ENCODE measurements at regions not wholly inside any gene's neighbourhood (a gene's known extent, or its start where the extent isn't known, plus 50 kb on each side); places are given as distances from the start of the nearest gene placed in this dataset.

- POLR2A ChIA-PET: no interaction called here
- DNase-seq (ENCODE audit: low read depth): no peak
- Histone ChIP-seq H3K4me3 (ENCODE audit: low read depth, low read length) (no peak overlapping the region), H3K36me3 (ENCODE audit: control insufficient read depth, insufficient read depth, low read length) (no peaks in the 10 kb centered on the region), H3K27me3 (ENCODE audit: control insufficient read depth, insufficient read depth, low read length) (peaks cover 4% of the 10 kb centered on the region; the same call in 1 of the 2 replicates)
- TF ChIP-seq CTCF (IDR thresholded peaks at IDR 0.05; ENCODE audit: insufficient read depth, low read depth, low read length): no peak
- CTCF ChIA-PET: no interaction called here
Observed at GRCh38 chr4:3835527-3836405, 69.6 kb downstream of the ADRA2C start.

- no peaks in the 10 kb centered on the region for H3K36me3 ChIP-seq (ENCODE audit: control insufficient read depth, insufficient read depth, low read length)
- CTCF ChIA-PET: no interaction called here
- POLR2A ChIA-PET: no interaction called here
- H3K27me3 ChIP-seq (ENCODE audit: control insufficient read depth, insufficient read depth, low read length): peaks cover 4% of the 10 kb centered on the region; the same call in 1 of the 2 replicates
- TF ChIP-seq CTCF (IDR thresholded peaks at IDR 0.05; ENCODE audit: insufficient read depth, low read depth, low read length): no peak
- no peak overlapping the region for H3K4me3 ChIP-seq (ENCODE audit: low read depth, low read length)
- DNase-seq (ENCODE audit: low read depth): no peak
Observed at GRCh38 chr4:3836406-3836755, 70.2 kb downstream of the ADRA2C start.

GRCh38 chr4:3836756-3837601 lies 70.8 kb downstream of the ADRA2C start:
- CTCF ChIA-PET: no interaction called here
- DNase-seq (ENCODE audit: low read depth): no peak
- TF ChIP-seq CTCF (IDR thresholded peaks at IDR 0.05; ENCODE audit: insufficient read depth, low read depth, low read length): no peak
- H3K4me3 ChIP-seq (ENCODE audit: low read depth, low read length): no peak overlapping the region
- H3K27me3 ChIP-seq (ENCODE audit: control insufficient read depth, insufficient read depth, low read length): peaks cover 6% of the 10 kb centered on the region; the same call in 1 of the 2 replicates
- H3K36me3 ChIP-seq (ENCODE audit: control insufficient read depth, insufficient read depth, low read length): no peaks in the 10 kb centered on the region
- POLR2A ChIA-PET: no interaction called here

GRCh38 chr4:3838437-3839380 lies 72.5 kb downstream of the ADRA2C start:
- Histone ChIP-seq H3K36me3 (ENCODE audit: control insufficient read depth, insufficient read depth, low read length) (no peaks in the 10 kb centered on the region), H3K4me3 (ENCODE audit: low read depth, low read length) (no peak overlapping the region), H3K27me3 (ENCODE audit: control insufficient read depth, insufficient read depth, low read length) (peaks cover 11% of the 10 kb centered on the region; the same call in 1 of the 2 replicates)
- no peak for TF ChIP-seq CTCF (IDR thresholded peaks at IDR 0.05; ENCODE audit: insufficient read depth, low read depth, low read length)
- no peak for DNase-seq (ENCODE audit: low read depth)
- CTCF ChIA-PET: no interaction called here
- POLR2A ChIA-PET: no interaction called here
